Endothelial cell of umbilical vein (primary cell): ENCODE measurements at regions not wholly inside any gene's neighbourhood (a gene's known extent, or its start where the extent isn't known, plus 50 kb on each side); places are given as distances from the start of the nearest gene placed in this dataset.
A peak's percentile ranks its signal among the peaks of the same experiment; 100 is the strongest.

Experiments used
- BruUV-seq: library from RNA; stranded (reverse); fragments of 400-500 nt; replicated peaks from 2 replicates; lab custom pipeline; 2021; lab: Mats Ljungman, UMichigan
- CTCF ChIA-PET: fragments of 300-600, 350-600 bp; sonication (Branson Sonifier 250); formaldehyde crosslinking; loops from one replicate; lab custom pipeline; 2021; ENCODE audit warnings: antibody characterized with exemption, inconsistent platforms; lab: Charles Lee
- POLR2A ChIA-PET: fragments of 300-600, 350-600 bp; sonication (Branson Sonifier 250); formaldehyde crosslinking; loops from one replicate; lab custom pipeline; 2021; ENCODE audit warnings: antibody characterized with exemption, inconsistent platforms; lab: Charles Lee
- DNase-seq: peaks from one replicate; pipeline ENCODE4 v3.0.0-alpha.2; 2011; ENCODE audit warnings: low read depth, low spot score
- FAIRE-seq: peaks from 2 replicates; lab custom pipeline; 2011; peaks lifted over from hg19 to GRCh38; lab: Jason Lieb, UNC
- H2AFZ ChIP-seq: 2 replicates; pipeline ENCODE4 v1.6.0; 2012; ENCODE audit warnings: low read depth, low read length, control low read depth, inconsistent platforms
- H3K27ac ChIP-seq: 2 replicates; pipeline ENCODE4 v1.5.1; 2011; ENCODE audit warnings: low read depth, mild to moderate bottlenecking, control low read depth, low read length, moderate library complexity; ENCODE audit not compliant: insufficient read depth
- H3K27me3 ChIP-seq, 2 experiments: 2 replicates each; pipeline versions ENCODE4 v1.6.0 to v1.6.1; 2011; ENCODE audit warnings: low read length in 2 of 2, mixed read lengths in 1 of 2; ENCODE audit not compliant: control insufficient read depth in 2 of 2, insufficient read depth in 2 of 2
- H3K36me3 ChIP-seq, 2 experiments: 2 replicates in 1 of 2; 3 replicates in 1 of 2; pipeline ENCODE4 v1.5.1; 2011; ENCODE audit warnings: low read length in 2 of 2, mild to moderate bottlenecking in 1 of 2, moderate library complexity in 1 of 2; ENCODE audit not compliant: control insufficient read depth in 2 of 2, insufficient read depth in 2 of 2; ENCODE audit errors: extremely low read depth in 1 of 2
- H3K4me1 ChIP-seq: 3 replicates; pipeline ENCODE4 v1.5.1; 2011; ENCODE audit warnings: mild to moderate bottlenecking, low read length; ENCODE audit not compliant: control insufficient read depth, insufficient read depth; ENCODE audit errors: extremely low read depth
- H3K4me2 ChIP-seq: 2 replicates; pipeline ENCODE4 v1.6.1; 2011; ENCODE audit warnings: low read length, control low read depth, mixed read lengths; ENCODE audit not compliant: insufficient read depth
- H3K4me3 ChIP-seq, 3 experiments: fragments of 200-600 bp in 1 of 3; sonication (generic), shearing (Covaris generic) in 1 of 3; replicated peaks in 1 of 3; 2 replicates each; pipeline ENCODE4 v1.5.1; 2011 to 2016; ENCODE audit warnings: control low read depth in 3 of 3, low read length in 3 of 3, mild to moderate bottlenecking in 2 of 3, inconsistent platforms in 1 of 3, low read depth in 1 of 3, moderate library complexity in 1 of 3; ENCODE audit not compliant: insufficient read depth in 1 of 3
- H3K79me2 ChIP-seq: 2 replicates; pipeline ENCODE4 v1.6.0; 2012; ENCODE audit warnings: low read length, inconsistent platforms; ENCODE audit not compliant: control insufficient read depth, insufficient read depth
- H3K9ac ChIP-seq: replicated peaks from 2 replicates; pipeline ENCODE3; 2011; ENCODE audit warnings: low read length, control low read depth; ENCODE audit not compliant: insufficient read depth; ENCODE audit errors: extremely low read depth
- H3K9me1 ChIP-seq: replicated peaks from 3 replicates; pipeline ENCODE4 v1.6.0; 2011; ENCODE audit warnings: mild to moderate bottlenecking, low read length; ENCODE audit not compliant: control insufficient read depth, insufficient read depth; ENCODE audit errors: extremely low read depth
- H3K9me3 ChIP-seq: replicated peaks from 2 replicates; pipeline ENCODE4 v1.5.1; 2012; ENCODE audit warnings: low read length, inconsistent platforms; ENCODE audit not compliant: control insufficient read depth, insufficient read depth
- H4K20me1 ChIP-seq: replicated peaks from 2 replicates; pipeline ENCODE3; 2011; ENCODE audit warnings: mild to moderate bottlenecking, low read length; ENCODE audit not compliant: control insufficient read depth, insufficient read depth; ENCODE audit errors: extremely low read depth
- EZH2 ChIP-seq: IDR thresholded peaks from 2 replicates; pipeline ENCODE4 v1.6.1; 2012; ENCODE audit warnings: borderline replicate concordance, low read depth, mild to moderate bottlenecking, moderate library complexity, low read length, inconsistent platforms; ENCODE audit not compliant: severe bottlenecking
- FOS ChIP-seq: IDR thresholded peaks from 2 replicates; pipeline ENCODE4 v1.6.1; 2011; ENCODE audit warnings: mild to moderate bottlenecking, low read length, moderate library complexity, borderline replicate concordance; ENCODE audit not compliant: insufficient read depth
- GATA2 ChIP-seq: IDR thresholded peaks from 2 replicates; pipeline ENCODE4 v1.7.0; 2011; ENCODE audit warnings: low read depth, mild to moderate bottlenecking, moderate library complexity, mixed read lengths, low read length; ENCODE audit not compliant: insufficient read length, insufficient read depth
- JUN ChIP-seq: IDR thresholded peaks from 2 replicates; pipeline ENCODE4 v1.6.1; 2011; ENCODE audit warnings: borderline replicate concordance, low read depth; ENCODE audit not compliant: insufficient read length, insufficient read depth
- MYC ChIP-seq: IDR thresholded peaks from one replicate; pipeline ENCODE4 v1.6.1; 2011; ENCODE audit warnings: mild to moderate bottlenecking, low read depth, low read length
- POLR2A ChIP-seq: IDR thresholded peaks from 2 replicates; pipeline ENCODE4 v1.6.1; 2012; ENCODE audit warnings: low read depth, mild to moderate bottlenecking, control low read depth, low read length
- POLR2AphosphoS5 ChIP-seq: IDR thresholded peaks from 2 replicates; pipeline ENCODE4 v1.6.1; 2012; ENCODE audit warnings: low read depth, mild to moderate bottlenecking, control low read depth, low read length, moderate library complexity; ENCODE audit not compliant: insufficient read depth
- dilution Hi-C: fragments of 300-500 bp; cut with MboI; formaldehyde crosslinking; loops from one replicate; pipeline ENCODE4 v1.15.0; 2019; ENCODE audit warnings: low sequenced_read_pairs; ENCODE audit not compliant: extremely low pct_ligation_motif_present
- intact Hi-C: fragments of 100-400 bp; cut with micrococcal nuclease; formaldehyde crosslinking; loops from one replicate; pipeline ENCODE4 v1.10.0; 2022
- TF ChIP-seq, protein P1 (sequence below): IDR thresholded peaks from 2 replicates; pipeline ENCODE4 v1.6.1; 2011; ENCODE audit not compliant: insufficient read depth, insufficient read length
- TF ChIP-seq, protein P2 (sequence below), 2 donors: IDR thresholded peaks; 1 replicate in 1 of 2; 2 replicates in 1 of 2; pipeline ENCODE4 v1.5.1; 2011; ENCODE audit warnings: low read length in 2 of 2, mild to moderate bottlenecking in 2 of 2, moderate library complexity in 2 of 2, control low read depth in 1 of 2, inconsistent platforms in 1 of 2, low read depth in 1 of 2; ENCODE audit not compliant: insufficient read depth in 1 of 2; ENCODE audit errors: extremely low read depth in 1 of 2

DNA sequence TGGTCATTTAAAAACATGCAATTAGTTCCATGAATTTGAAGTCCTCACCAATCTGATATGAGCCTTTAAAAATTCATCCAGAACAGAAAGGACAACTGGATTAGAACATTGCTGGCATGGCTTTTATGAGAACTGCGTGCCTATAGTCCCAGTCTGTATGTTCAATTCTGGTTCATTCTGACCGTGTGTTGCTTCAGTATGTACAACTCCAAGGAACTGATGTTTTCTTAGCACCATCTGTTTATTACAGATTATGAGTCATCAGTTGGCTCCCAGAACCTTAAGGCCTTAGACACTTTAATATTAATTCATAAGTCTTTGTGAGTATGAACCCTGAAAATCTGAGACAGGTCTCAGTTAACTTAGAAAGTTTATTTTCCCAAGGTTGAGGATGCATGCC is 115.0 kb downstream of the CEP44 start:
- Histone ChIP-seq H3K9me3 (no peaks in the 10 kb centered on the region), H3K36me3 (no peaks in the 10 kb centered on the region), H3K27ac (no peak overlapping the region), H2AFZ (no peak overlapping the region), H3K79me2 (no peaks in the 10 kb centered on the region), H3K9me1 (no peaks in the 10 kb centered on the region), H4K20me1 (no peaks in the 10 kb centered on the region), H3K4me2 (no peak overlapping the region), H3K4me1 (no peaks in the 10 kb centered on the region), H3K9ac (no peak overlapping the region), H3K4me3 (no peak overlapping the region), H3K27me3 (no peaks in the 10 kb centered on the region)
- dilution Hi-C loops (no loop called here), intact Hi-C loops (no loop called here)
- ChIA-PET POLR2A (no interaction called here), CTCF (no interaction called here)
- TF ChIP-seq MYC (no peak), EZH2 (no peak), JUN (no peak), GATA2 (no peak), POLR2A (no peak), POLR2AphosphoS5 (no peak), FOS (no peak)
- TF ChIP-seq, protein P1, sequence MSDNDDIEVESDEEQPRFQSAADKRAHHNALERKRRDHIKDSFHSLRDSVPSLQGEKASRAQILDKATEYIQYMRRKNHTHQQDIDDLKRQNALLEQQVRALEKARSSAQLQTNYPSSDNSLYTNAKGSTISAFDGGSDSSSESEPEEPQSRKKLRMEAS = no peak
- TF ChIP-seq, protein P2, sequence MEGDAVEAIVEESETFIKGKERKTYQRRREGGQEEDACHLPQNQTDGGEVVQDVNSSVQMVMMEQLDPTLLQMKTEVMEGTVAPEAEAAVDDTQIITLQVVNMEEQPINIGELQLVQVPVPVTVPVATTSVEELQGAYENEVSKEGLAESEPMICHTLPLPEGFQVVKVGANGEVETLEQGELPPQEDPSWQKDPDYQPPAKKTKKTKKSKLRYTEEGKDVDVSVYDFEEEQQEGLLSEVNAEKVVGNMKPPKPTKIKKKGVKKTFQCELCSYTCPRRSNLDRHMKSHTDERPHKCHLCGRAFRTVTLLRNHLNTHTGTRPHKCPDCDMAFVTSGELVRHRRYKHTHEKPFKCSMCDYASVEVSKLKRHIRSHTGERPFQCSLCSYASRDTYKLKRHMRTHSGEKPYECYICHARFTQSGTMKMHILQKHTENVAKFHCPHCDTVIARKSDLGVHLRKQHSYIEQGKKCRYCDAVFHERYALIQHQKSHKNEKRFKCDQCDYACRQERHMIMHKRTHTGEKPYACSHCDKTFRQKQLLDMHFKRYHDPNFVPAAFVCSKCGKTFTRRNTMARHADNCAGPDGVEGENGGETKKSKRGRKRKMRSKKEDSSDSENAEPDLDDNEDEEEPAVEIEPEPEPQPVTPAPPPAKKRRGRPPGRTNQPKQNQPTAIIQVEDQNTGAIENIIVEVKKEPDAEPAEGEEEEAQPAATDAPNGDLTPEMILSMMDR (IDR thresholded peaks at IDR 0.05; ENCODE audit: extremely low read depth in 1 of 2, insufficient read depth in 1 of 2, low read depth in 1 of 2, low read length in 2 of 2) = no peak
- FAIRE-seq = no peak
- DNase-seq = peak; percentile 22
- BruUV-seq = no TSS peak
